GM12878 (cell line): ENCODE measurements at regions not wholly inside any gene's neighbourhood (a gene's known extent, or its start where the extent isn't known, plus 50 kb on each side); places are given as distances from the start of the nearest gene placed in this dataset.

ENCODE experiments used
- ATAC-seq: fragments of 200-7000 bp; cut with Tn5 transposase; 3 replicates; pipeline ENCODE4 v1.9.1; 2020; ENCODE audit warnings: mild to moderate bottlenecking, moderate library complexity
- BruUV-seq: library from RNA; stranded (reverse); fragments of 400-500 nt; replicated peaks from 2 replicates; lab custom pipeline; 2021; lab: Mats Ljungman, UMichigan
- CTCF ChIA-PET: fragments of 300-600 bp; sonication (Branson Sonifier 250); formaldehyde crosslinking; extraction: SDS; loops from one replicate; lab custom pipeline; 2021; ENCODE audit warnings: inconsistent platforms; lab: Yijun Ruan, JAX
- POLR2A ChIA-PET: fragments of 350-600 bp; formaldehyde crosslinking; extraction: SDS; loops from one replicate; lab custom pipeline; 2021; ENCODE audit warnings: inconsistent platforms; lab: Charles Lee
- RAD21 ChIA-PET: fragments of 300-600 bp; sonication (Branson Sonifier 250); formaldehyde crosslinking; loops from one replicate; lab custom pipeline; 2023; ENCODE audit warnings: antibody characterized with exemption; ENCODE audit not compliant: unreplicated experiment; lab: Charles Lee
- SMC1A ChIA-PET: fragments of 300-600 bp; sonication (Branson Sonifier 250); formaldehyde crosslinking; loops from one replicate; lab custom pipeline; 2023; ENCODE audit not compliant: unreplicated experiment, uncharacterized antibody; lab: Charles Lee
- DNase-seq: peaks from one replicate; pipeline ENCODE4 v3.0.0-alpha.2; 2011; ENCODE audit warnings: low read depth, low spot score
- FAIRE-seq: peaks from 3 replicates; lab custom pipeline; 2011; peaks lifted over from hg19 to GRCh38; lab: Jason Lieb, UNC
- H2AFZ ChIP-seq: 2 replicates; pipeline ENCODE4 v1.6.0; 2011; ENCODE audit warnings: low read depth, low read length, control low read depth; ENCODE audit not compliant: control insufficient read depth
- H3K27ac ChIP-seq: 2 replicates; pipeline ENCODE4 v1.5.1; 2011; ENCODE audit warnings: control low read depth; ENCODE audit not compliant: control insufficient read depth, insufficient read depth
- H3K27me3 ChIP-seq, 2 experiments: replicated peaks in 1 of 2; 2 replicates each; pipeline versions ENCODE4 v1.6.0 to v1.6.1; 2011; ENCODE audit warnings: low read length in 1 of 2; ENCODE audit not compliant: control insufficient read depth in 2 of 2, insufficient read depth in 2 of 2
- H3K36me3 ChIP-seq, 2 experiments: 2 replicates each; pipeline ENCODE4 v1.5.1; 2011; ENCODE audit warnings: low read length in 1 of 2; ENCODE audit not compliant: control insufficient read depth in 2 of 2, insufficient read depth in 2 of 2
- H3K4me1 ChIP-seq: 2 replicates; pipeline ENCODE4 v1.6.1; 2011; ENCODE audit warnings: mild to moderate bottlenecking, low read length, moderate library complexity, mixed read lengths; ENCODE audit not compliant: control insufficient read depth, insufficient read depth
- H3K4me2 ChIP-seq: 2 replicates; pipeline ENCODE4 v1.6.0; 2011; ENCODE audit warnings: control low read depth; ENCODE audit not compliant: control insufficient read depth, insufficient read depth
- H3K4me3 ChIP-seq: fragments of 200-600 bp; sonication (generic); 2 replicates; pipeline ENCODE4 v1.5.1; 2016
- H3K79me2 ChIP-seq: 2 replicates; pipeline ENCODE4 v1.6.0; 2011; ENCODE audit warnings: low read length; ENCODE audit not compliant: control insufficient read depth, insufficient read depth
- H3K9ac ChIP-seq: 2 replicates; pipeline ENCODE4 v1.8.0; 2011; ENCODE audit warnings: low read length, control low read depth, mixed read lengths; ENCODE audit not compliant: control insufficient read depth, insufficient read depth
- H3K9me3 ChIP-seq: replicated peaks from 3 replicates; pipeline ENCODE4 v1.5.1; 2011; ENCODE audit warnings: mild to moderate bottlenecking, low read length; ENCODE audit not compliant: control insufficient read depth, insufficient read depth
- H4K20me1 ChIP-seq: 2 replicates; pipeline ENCODE4 v1.6.0; 2011; ENCODE audit not compliant: control insufficient read depth, insufficient read depth
- FOS ChIP-seq: IDR thresholded peaks from 3 replicates; pipeline ENCODE4 v1.6.1; 2011; ENCODE audit warnings: borderline replicate concordance; ENCODE audit not compliant: insufficient read length; ENCODE audit errors: extremely low read depth
- KAT2A ChIP-seq: conservative IDR thresholded peaks from 2 replicates; pipeline ENCODE4 v1.6.1; 2011; ENCODE audit warnings: low read depth, low read length; ENCODE audit not compliant: control insufficient read depth
- KLF5 ChIP-seq: fragments of 450-650 bp; IDR thresholded peaks from 2 replicates; pipeline ENCODE4 v1.6.1; 2014; ENCODE audit warnings: mild to moderate bottlenecking; ENCODE audit not compliant: partially characterized antibody
- MEF2B ChIP-seq: fragments of 450-650 bp; IDR thresholded peaks from 2 replicates; pipeline ENCODE4 v1.6.1; 2018; ENCODE audit warnings: mild to moderate bottlenecking, moderate library complexity; ENCODE audit not compliant: partially characterized antibody, poor library complexity, severe bottlenecking
- MTA3 ChIP-seq: IDR thresholded peaks from 2 replicates; pipeline ENCODE4 v1.6.1; 2012; ENCODE audit warnings: low read length, inconsistent platforms, borderline replicate concordance
- NFYA ChIP-seq: IDR thresholded peaks from 2 replicates; pipeline ENCODE4 v1.6.1; 2011; ENCODE audit warnings: low read depth, mild to moderate bottlenecking, low read length, improper control_type of control experiment, borderline replicate concordance
- NR2C2 ChIP-seq: IDR thresholded peaks from 2 replicates; pipeline ENCODE4 v1.6.1; 2011; ENCODE audit warnings: borderline replicate concordance, low read depth; ENCODE audit not compliant: control insufficient read depth, insufficient read length
- NRF1 ChIP-seq: conservative IDR thresholded peaks from 2 replicates; pipeline ENCODE4 v1.6.1; 2011; ENCODE audit warnings: mild to moderate bottlenecking, low read depth, low read length, improper control_type of control experiment
- POLR2AphosphoS2 ChIP-seq: IDR thresholded peaks from 2 replicates; pipeline ENCODE4 v1.6.1; 2011; ENCODE audit warnings: low read depth, mild to moderate bottlenecking, low read length, improper control_type of control experiment, moderate library complexity
- RFX5 ChIP-seq: IDR thresholded peaks from 2 replicates; pipeline ENCODE4 v1.6.1; 2011; ENCODE audit warnings: low read depth, low read length, improper control_type of control experiment
- TCF12 ChIP-seq: IDR thresholded peaks from 2 replicates; pipeline ENCODE4 v1.6.1; 2011; ENCODE audit warnings: low read depth, mild to moderate bottlenecking, low read length
- WGBS: methylation state at CpG from one replicate; pipeline ENCODE4 v1.1.6; 2016; ENCODE audit warnings: low lambda C conversion rate; ENCODE audit not compliant: insufficient replicate concordance, insufficient coverage; ENCODE audit errors: missing lambda C conversion rate; 5-methylcytosine and 5-hydroxymethylcytosine counted together
- in situ Hi-C: fragments of 300-500 bp; cut with MboI; formaldehyde crosslinking; loops from 9 replicates; pipeline ENCODE4 v1.14.3; 2018; ENCODE audit warnings: mixed read lengths
- intact Hi-C: fragments of 100-400 bp; cut with micrococcal nuclease; formaldehyde crosslinking; loops from one replicate; pipeline ENCODE4 v1.14.2; 2022; ENCODE audit not compliant: unreplicated experiment
- TF ChIP-seq, protein P1 (sequence below): fragments of 450-650 bp; IDR thresholded peaks from 2 replicates; pipeline ENCODE4 v1.6.1; 2017; ENCODE audit warnings: mild to moderate bottlenecking, moderate library complexity
- TF ChIP-seq, protein P2 (sequence below): IDR thresholded peaks from 2 replicates; pipeline ENCODE4 v1.6.1; 2011; ENCODE audit warnings: mild to moderate bottlenecking, low read depth, low read length, moderate library complexity; ENCODE audit not compliant: insufficient replicate concordance
- TF ChIP-seq, protein P3 (sequence below): IDR thresholded peaks from 2 replicates; pipeline ENCODE4 v1.6.1; 2012; ENCODE audit warnings: low read depth, low read length, improper control_type of control experiment

GRCh38 chr9:108178318-108178717 is 677.5 kb downstream of the ACTL7B start (continued):
- TF ChIP-seq, protein P1, sequence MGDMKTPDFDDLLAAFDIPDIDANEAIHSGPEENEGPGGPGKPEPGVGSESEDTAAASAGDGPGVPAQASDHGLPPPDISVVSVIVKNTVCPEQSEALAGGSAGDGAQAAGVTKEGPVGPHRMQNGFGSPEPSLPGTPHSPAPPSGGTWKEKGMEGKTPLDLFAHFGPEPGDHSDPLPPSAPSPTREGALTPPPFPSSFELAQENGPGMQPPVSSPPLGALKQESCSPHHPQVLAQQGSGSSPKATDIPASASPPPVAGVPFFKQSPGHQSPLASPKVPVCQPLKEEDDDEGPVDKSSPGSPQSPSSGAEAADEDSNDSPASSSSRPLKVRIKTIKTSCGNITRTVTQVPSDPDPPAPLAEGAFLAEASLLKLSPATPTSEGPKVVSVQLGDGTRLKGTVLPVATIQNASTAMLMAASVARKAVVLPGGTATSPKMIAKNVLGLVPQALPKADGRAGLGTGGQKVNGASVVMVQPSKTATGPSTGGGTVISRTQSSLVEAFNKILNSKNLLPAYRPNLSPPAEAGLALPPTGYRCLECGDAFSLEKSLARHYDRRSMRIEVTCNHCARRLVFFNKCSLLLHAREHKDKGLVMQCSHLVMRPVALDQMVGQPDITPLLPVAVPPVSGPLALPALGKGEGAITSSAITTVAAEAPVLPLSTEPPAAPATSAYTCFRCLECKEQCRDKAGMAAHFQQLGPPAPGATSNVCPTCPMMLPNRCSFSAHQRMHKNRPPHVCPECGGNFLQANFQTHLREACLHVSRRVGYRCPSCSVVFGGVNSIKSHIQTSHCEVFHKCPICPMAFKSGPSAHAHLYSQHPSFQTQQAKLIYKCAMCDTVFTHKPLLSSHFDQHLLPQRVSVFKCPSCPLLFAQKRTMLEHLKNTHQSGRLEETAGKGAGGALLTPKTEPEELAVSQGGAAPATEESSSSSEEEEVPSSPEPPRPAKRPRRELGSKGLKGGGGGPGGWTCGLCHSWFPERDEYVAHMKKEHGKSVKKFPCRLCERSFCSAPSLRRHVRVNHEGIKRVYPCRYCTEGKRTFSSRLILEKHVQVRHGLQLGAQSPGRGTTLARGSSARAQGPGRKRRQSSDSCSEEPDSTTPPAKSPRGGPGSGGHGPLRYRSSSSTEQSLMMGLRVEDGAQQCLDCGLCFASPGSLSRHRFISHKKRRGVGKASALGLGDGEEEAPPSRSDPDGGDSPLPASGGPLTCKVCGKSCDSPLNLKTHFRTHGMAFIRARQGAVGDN, result no peak
- TF ChIP-seq NRF1 (no peak), FOS (no peak)
- TF ChIP-seq, protein P2, sequence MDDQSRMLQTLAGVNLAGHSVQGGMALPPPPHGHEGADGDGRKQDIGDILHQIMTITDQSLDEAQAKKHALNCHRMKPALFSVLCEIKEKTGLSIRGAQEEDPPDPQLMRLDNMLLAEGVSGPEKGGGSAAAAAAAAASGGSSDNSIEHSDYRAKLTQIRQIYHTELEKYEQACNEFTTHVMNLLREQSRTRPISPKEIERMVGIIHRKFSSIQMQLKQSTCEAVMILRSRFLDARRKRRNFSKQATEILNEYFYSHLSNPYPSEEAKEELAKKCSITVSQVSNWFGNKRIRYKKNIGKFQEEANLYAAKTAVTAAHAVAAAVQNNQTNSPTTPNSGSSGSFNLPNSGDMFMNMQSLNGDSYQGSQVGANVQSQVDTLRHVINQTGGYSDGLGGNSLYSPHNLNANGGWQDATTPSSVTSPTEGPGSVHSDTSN, result no peak

DNA sequence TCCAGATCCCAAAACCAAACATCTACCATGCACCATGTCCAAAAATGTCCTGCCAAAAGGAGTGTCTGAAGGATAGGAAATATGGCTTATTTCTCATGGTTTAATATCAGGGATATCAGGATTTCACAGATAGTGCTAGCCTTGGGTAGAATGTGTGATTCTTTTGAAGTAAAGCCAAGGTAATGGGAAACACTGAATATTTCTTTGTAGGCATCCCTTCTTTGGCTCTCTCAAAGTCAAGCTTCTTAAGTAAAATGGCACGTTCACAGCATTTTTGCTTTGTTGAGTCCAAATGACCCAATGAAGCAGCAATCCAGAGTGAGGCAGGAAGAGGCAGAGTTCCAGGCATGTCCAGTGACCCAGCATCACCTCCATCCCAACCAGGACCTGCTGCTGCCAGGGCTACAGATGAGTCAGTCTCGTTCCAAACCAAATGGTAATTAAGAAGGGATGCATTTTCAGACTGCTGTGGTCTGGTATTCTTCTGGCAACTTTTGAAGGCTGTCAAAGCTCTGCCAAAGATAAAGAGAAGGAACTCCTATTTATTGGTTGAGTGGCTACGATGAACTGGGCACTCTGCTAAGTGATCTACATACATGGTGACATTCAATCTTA is 678.8 kb upstream of the KLF4 start:
- WGBS, result 8% methylated on average over 3 of the region's 3 CpGs
- FAIRE-seq (no peak), ATAC-seq (no peak), DNase-seq (no peak)
- Histone ChIP-seq H3K79me2 (no peaks in the 10 kb centered on the region), H4K20me1 (no peaks in the 10 kb centered on the region), H2AFZ (no peak overlapping the region), H3K4me2 (no peak overlapping the region), H3K36me3 (no peaks in the 10 kb centered on the region), H3K4me1 (no peaks in the 10 kb centered on the region), H3K27ac (no peak overlapping the region), H3K4me3 (no peak overlapping the region), H3K27me3 (no peaks in the 10 kb centered on the region; a peak in 1 of 4 replicates), H3K9ac (no peak overlapping the region), H3K9me3 (no peaks in the 10 kb centered on the region)
- no TSS peak for BruUV-seq
- SMC1A ChIA-PET, result no interaction called here
- POLR2A ChIA-PET, result no interaction called here
- RAD21 ChIA-PET, result no interaction called here
- in situ Hi-C loops (no loop called here), intact Hi-C loops (no loop called here)
- CTCF ChIA-PET, result interaction anchor here (0.6 kb wide), 1 partner anchor 593 kb away, joined by 3 read pairs; no protein-coding TSS in a partner anchor
- TF ChIP-seq MEF2B, result no peak
- no peak for TF ChIP-seq MTA3
- no peak for TF ChIP-seq RFX5
- TF ChIP-seq, protein P3, sequence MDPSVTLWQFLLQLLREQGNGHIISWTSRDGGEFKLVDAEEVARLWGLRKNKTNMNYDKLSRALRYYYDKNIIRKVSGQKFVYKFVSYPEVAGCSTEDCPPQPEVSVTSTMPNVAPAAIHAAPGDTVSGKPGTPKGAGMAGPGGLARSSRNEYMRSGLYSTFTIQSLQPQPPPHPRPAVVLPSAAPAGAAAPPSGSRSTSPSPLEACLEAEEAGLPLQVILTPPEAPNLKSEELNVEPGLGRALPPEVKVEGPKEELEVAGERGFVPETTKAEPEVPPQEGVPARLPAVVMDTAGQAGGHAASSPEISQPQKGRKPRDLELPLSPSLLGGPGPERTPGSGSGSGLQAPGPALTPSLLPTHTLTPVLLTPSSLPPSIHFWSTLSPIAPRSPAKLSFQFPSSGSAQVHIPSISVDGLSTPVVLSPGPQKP, result no peak
- TF ChIP-seq KAT2A, result no peak
- TF ChIP-seq KLF5, result no peak
- no peak for TF ChIP-seq TCF12
- TF ChIP-seq POLR2AphosphoS2, result no peak
- no peak for TF ChIP-seq NR2C2
- no peak for TF ChIP-seq NFYA
